ENCODE measurements at regions not wholly inside any gene's neighbourhood (a gene's known extent, or its start where the extent isn't known, plus 50 kb on each side); places are given as distances from the start of the nearest gene placed in this dataset.

- Histone ChIP-seq H3F3A (replicated peaks; ENCODE audit: low read depth) (no peaks in the 10 kb centered on the region), H3K4me1 (ENCODE audit: insufficient read depth) (no peaks in the 10 kb centered on the region), H3K27ac (ENCODE audit: low read depth) (no peak overlapping the region), H3K36me3 (ENCODE audit: insufficient read depth) (peaks cover 18% of the 10 kb centered on the region), H3K27me3 (ENCODE audit: insufficient read depth) (no peaks in the 10 kb centered on the region), H3K9me2 (ENCODE audit: insufficient read depth) (peaks cover 12% of the 10 kb centered on the region), H2AFZ (no peak overlapping the region), H3K4me2 (no peak overlapping the region), H4K20me1 (replicated peaks; ENCODE audit: insufficient read depth) (no peaks in the 10 kb centered on the region), H3K4me3 (no peak overlapping the region), H3K79me2 (replicated peaks; ENCODE audit: insufficient read depth) (no peaks in the 10 kb centered on the region)
- Mint-ChIP-seq H3K4me1 (no peaks in the 10 kb centered on the region), H3K4me3 (no peak overlapping the region), H3K27ac (no peak overlapping the region), H3K27me3 (ENCODE audit: insufficient read depth, low read depth, poor library complexity) (no peaks in the 10 kb centered on the region), H3K36me3 (ENCODE audit: low read depth) (peaks cover 38% of the 10 kb centered on the region; the same call in 2 of the 3 replicates), H3K9me3 (peaks cover 51% of the 10 kb centered on the region)
- ATAC-seq, result no peak
- DNase-seq (ENCODE audit: low spot score), result no peak
- no peak for TF ChIP-seq CREB1 (CRISPR knock-in tag; IDR thresholded peaks at IDR 0.05; ENCODE audit: low read depth)
- TF ChIP-seq EZH2 (IDR thresholded peaks at IDR 0.05; ENCODE audit: low read depth, unreplicated experiment), result no peak
- no peak for TF ChIP-seq ZNF331 (CRISPR knock-in tag; IDR thresholded peaks at IDR 0.05; ENCODE audit: low read depth)
- no peak for TF ChIP-seq ZNF114 (CRISPR knock-in tag; IDR thresholded peaks at IDR 0.05)
- no peak for TF ChIP-seq REST (IDR thresholded peaks at IDR 0.05; ENCODE audit: unreplicated experiment)
These were observed 1035.2 kb upstream of the ARRDC3 start for GRCh38 chr5:92418341-92418740.

GRCh38 chr5:92409134-92409533 is 1026.0 kb upstream of the ARRDC3 start:
- Mint-ChIP-seq H3K4me3 (no peak overlapping the region), H3K27ac (0 out of 2 replicates have a peak overlapping the region, but pooled peaks have one; percentile 38), H3K4me1 (peaks cover 4% of the 10 kb centered on the region; the same call in 1 of the 3 replicates), H3K36me3 (ENCODE audit: low read depth) (no peaks in the 10 kb centered on the region), H3K9me3 (no peaks in the 10 kb centered on the region), H3K27me3 (ENCODE audit: insufficient read depth, low read depth, poor library complexity) (no peaks in the 10 kb centered on the region)
- no peaks in the 10 kb centered on the region for H3K36me3 ChIP-seq (ENCODE audit: insufficient read depth)
- H3K4me3 ChIP-seq, result no peak overlapping the region
- peak overlapping the region; percentile 35; the same call in 1 of the 2 replicates for H2AFZ ChIP-seq
- DNase-seq (ENCODE audit: low spot score), result no peak
- H3K79me2 ChIP-seq (replicated peaks; ENCODE audit: insufficient read depth), result no peaks in the 10 kb centered on the region
- H3K9me2 ChIP-seq (ENCODE audit: insufficient read depth), result 0 out of 2 replicates have a peak, but pooled peaks cover 3% of the 10 kb centered on the region
- H3K4me1 ChIP-seq (ENCODE audit: insufficient read depth), result peaks cover 10% of the 10 kb centered on the region; the same call in 1 of the 2 replicates
- no peak for ATAC-seq
- no peaks in the 10 kb centered on the region for H3F3A ChIP-seq (replicated peaks; ENCODE audit: low read depth)
- no peak overlapping the region for H3K27ac ChIP-seq (ENCODE audit: low read depth)
- H4K20me1 ChIP-seq (replicated peaks; ENCODE audit: insufficient read depth), result no peaks in the 10 kb centered on the region
- H3K4me2 ChIP-seq, result no peak overlapping the region
- TF ChIP-seq STAT1 (IDR thresholded peaks at IDR 0.05; ENCODE audit: unreplicated experiment) (no peak), POLR2AphosphoS5 (IDR thresholded peaks at IDR 0.05; ENCODE audit: low read depth) (no peak), ZNF114 (CRISPR knock-in tag; IDR thresholded peaks at IDR 0.05) (no peak), EZH2 (IDR thresholded peaks at IDR 0.05; ENCODE audit: low read depth, unreplicated experiment) (no peak), ZNF331 (CRISPR knock-in tag; IDR thresholded peaks at IDR 0.05; ENCODE audit: low read depth) (no peak), NANOG (IDR thresholded peaks at IDR 0.05; ENCODE audit: borderline replicate concordance) (no peak), ZNF462 (CRISPR knock-in tag; IDR thresholded peaks at IDR 0.05) (no peak), CTCF (conservative IDR thresholded peaks at IDR 0.05; ENCODE audit: low read depth in 2 of 2) (no peak), JUNB (IDR thresholded peaks at IDR 0.05; ENCODE audit: unreplicated experiment) (no peak)
- no peaks in the 10 kb centered on the region for H3K27me3 ChIP-seq (ENCODE audit: insufficient read depth)

Data from GM23338 (cell line).